ENCODE measurements at regions not wholly inside any gene's neighbourhood (a gene's known extent, or its start where the extent isn't known, plus 50 kb on each side); places are given as distances from the start of the nearest gene placed in this dataset.
A peak's percentile ranks its signal among the peaks of the same experiment; 100 is the strongest.
"Not testable (repeated sequence)": the region's sequence is repeated elsewhere in the genome, so short reads cannot be mapped to it uniquely, and the experiment has no call there.

- peaks cover 2% of the 10 kb centered on the region for H3K36me3 Mint-ChIP-seq
- no peaks in the 10 kb centered on the region for H3K27me3 Mint-ChIP-seq
- no peak overlapping the region for H3K4me3 Mint-ChIP-seq
- DNase-seq (ENCODE audit: low spot score in 2 of 2) (no peak), ATAC-seq (ENCODE audit: low read depth) (no peak)
- H3K4me1 Mint-ChIP-seq: no peaks in the 10 kb centered on the region
- peaks cover 11% of the 10 kb centered on the region for H3K9me3 Mint-ChIP-seq
- no peak overlapping the region for H3K27ac Mint-ChIP-seq
These were observed 309.2 kb upstream of the DDI1 start for GRCh38 chr11:103727262-103727661.

GRCh38 chr11:103729617-103730016 is 306.8 kb upstream of the DDI1 start:
- no peak overlapping the region for H3K4me3 Mint-ChIP-seq
- ATAC-seq (ENCODE audit: low read depth): no peak
- no peaks in the 10 kb centered on the region for H3K4me1 Mint-ChIP-seq
- no peak overlapping the region for H3K27ac Mint-ChIP-seq
- H3K36me3 Mint-ChIP-seq: peaks cover 2% of the 10 kb centered on the region
- peaks cover 1% of the 10 kb centered on the region for H3K27me3 Mint-ChIP-seq
- H3K9me3 Mint-ChIP-seq: peaks cover 11% of the 10 kb centered on the region
- no peak for DNase-seq (ENCODE audit: low spot score in 2 of 2)

- peaks cover 2% of the 10 kb centered on the region for H3K36me3 Mint-ChIP-seq
- H3K27me3 Mint-ChIP-seq: peaks cover 1% of the 10 kb centered on the region
- no peak overlapping the region for H3K27ac Mint-ChIP-seq
- peaks cover 11% of the 10 kb centered on the region for H3K9me3 Mint-ChIP-seq
- no peaks in the 10 kb centered on the region for H3K4me1 Mint-ChIP-seq
- no peak for ATAC-seq (ENCODE audit: low read depth)
- H3K4me3 Mint-ChIP-seq: no peak overlapping the region
- DNase-seq (ENCODE audit: low spot score in 2 of 2): no peak
These were observed 306.1 kb upstream of the DDI1 start for GRCh38 chr11:103730131-103730940.

- DNase-seq (ENCODE audit: low spot score in 2 of 2): no peak
These were observed 304.8 kb upstream of the DDI1 start for GRCh38 chr11:103731670-103732069.

GRCh38 chr11:103733889-103734288 is 302.6 kb upstream of the DDI1 start:
- no peaks in the 10 kb centered on the region for H3K36me3 Mint-ChIP-seq
- no peaks in the 10 kb centered on the region for H3K4me1 Mint-ChIP-seq
- DNase-seq (ENCODE audit: low spot score in 2 of 2): no peak
- H3K9me3 Mint-ChIP-seq: no peaks in the 10 kb centered on the region
- H3K4me3 Mint-ChIP-seq: no peak overlapping the region
- peaks cover 1% of the 10 kb centered on the region for H3K27me3 Mint-ChIP-seq
- ATAC-seq (ENCODE audit: low read depth): no peak
- H3K27ac Mint-ChIP-seq: no peak overlapping the region

More at GRCh38 chr11:103731670-103732069, 304.8 kb upstream of the DDI1 start:
- no peaks in the 10 kb centered on the region for H3K4me1 Mint-ChIP-seq
- H3K4me3 Mint-ChIP-seq: no peak overlapping the region
- ATAC-seq (ENCODE audit: low read depth): no peak
- H3K36me3 Mint-ChIP-seq: no peaks in the 10 kb centered on the region
- H3K27ac Mint-ChIP-seq: no peak overlapping the region
- peaks cover 7% of the 10 kb centered on the region for H3K9me3 Mint-ChIP-seq
- H3K27me3 Mint-ChIP-seq: peaks cover 1% of the 10 kb centered on the region

GRCh38 chr11:103735497-103736032 is 300.9 kb upstream of the DDI1 start:
- Mint-ChIP-seq H3K27ac (no peak overlapping the region), H3K4me1 (no peaks in the 10 kb centered on the region), H3K27me3 (peaks cover 1% of the 10 kb centered on the region), H3K36me3 (no peaks in the 10 kb centered on the region), H3K9me3 (no peaks in the 10 kb centered on the region), H3K4me3 (no peak overlapping the region)
- no peak for ATAC-seq (ENCODE audit: low read depth)
- DNase-seq (ENCODE audit: low spot score in 2 of 2): no peak

GRCh38 chr11:103736315-103737036 is 300.0 kb upstream of the DDI1 start:
- ATAC-seq (ENCODE audit: low read depth) (no peak), DNase-seq (ENCODE audit: low spot score in 2 of 2) (no peak)
- Mint-ChIP-seq H3K9me3 (no peaks in the 10 kb centered on the region), H3K36me3 (no peaks in the 10 kb centered on the region), H3K27ac (no peak overlapping the region), H3K4me1 (no peaks in the 10 kb centered on the region), H3K4me3 (no peak overlapping the region), H3K27me3 (peaks cover 1% of the 10 kb centered on the region)

- H3K27ac Mint-ChIP-seq: no peak overlapping the region
- no peaks in the 10 kb centered on the region for H3K36me3 Mint-ChIP-seq
- H3K9me3 Mint-ChIP-seq: no peaks in the 10 kb centered on the region
- no peak overlapping the region for H3K4me3 Mint-ChIP-seq
- DNase-seq (ENCODE audit: low spot score in 2 of 2): no peak
- peaks cover 1% of the 10 kb centered on the region for H3K27me3 Mint-ChIP-seq
- no peaks in the 10 kb centered on the region for H3K4me1 Mint-ChIP-seq
- no peak for ATAC-seq (ENCODE audit: low read depth)
These were observed 299.3 kb upstream of the DDI1 start for GRCh38 chr11:103737037-103737622.

GRCh38 chr11:103737747-103738146 is 298.7 kb upstream of the DDI1 start:
- Mint-ChIP-seq H3K27me3 (peaks cover 1% of the 10 kb centered on the region), H3K27ac (no peak overlapping the region), H3K4me1 (no peaks in the 10 kb centered on the region), H3K4me3 (no peak overlapping the region), H3K36me3 (no peaks in the 10 kb centered on the region), H3K9me3 (no peaks in the 10 kb centered on the region)
- ATAC-seq (ENCODE audit: low read depth): no peak
- no peak for DNase-seq (ENCODE audit: low spot score in 2 of 2)

GRCh38 chr11:103739074-103739796 is 297.2 kb upstream of the DDI1 start:
- H3K4me3 Mint-ChIP-seq: peak overlapping the region; percentile 79
- not testable (repeated sequence) for H3K27ac Mint-ChIP-seq; H3K27me3 Mint-ChIP-seq; H3K9me3 Mint-ChIP-seq; ATAC-seq (ENCODE audit: low read depth); H3K4me1 Mint-ChIP-seq; DNase-seq (ENCODE audit: low spot score in 2 of 2); H3K36me3 Mint-ChIP-seq

- Mint-ChIP-seq H3K36me3 (no peaks in the 10 kb centered on the region), H3K4me3 (no peak overlapping the region), H3K4me1 (peaks cover 8% of the 10 kb centered on the region), H3K27ac (no peak overlapping the region), H3K9me3 (no peaks in the 10 kb centered on the region), H3K27me3 (no peaks in the 10 kb centered on the region)
- peak; percentile 49 for ATAC-seq (ENCODE audit: low read depth)
- DNase-seq (ENCODE audit: low spot score in 2 of 2): no peak
These were observed 291.8 kb upstream of the DDI1 start for GRCh38 chr11:103744496-103745153.

- H3K4me3 Mint-ChIP-seq: no peak overlapping the region
- no peak for DNase-seq (ENCODE audit: low spot score in 2 of 2)
- no peaks in the 10 kb centered on the region for H3K36me3 Mint-ChIP-seq
- ATAC-seq (ENCODE audit: low read depth): no peak
- H3K4me1 Mint-ChIP-seq: peaks cover 6% of the 10 kb centered on the region
- H3K27me3 Mint-ChIP-seq: peaks cover 10% of the 10 kb centered on the region
- H3K27ac Mint-ChIP-seq: no peak overlapping the region
- no peaks in the 10 kb centered on the region for H3K9me3 Mint-ChIP-seq
These were observed 287.3 kb upstream of the DDI1 start for GRCh38 chr11:103749158-103749557.

- Mint-ChIP-seq H3K4me1 (no peaks in the 10 kb centered on the region), H3K4me3 (no peak overlapping the region), H3K36me3 (no peaks in the 10 kb centered on the region), H3K27ac (no peak overlapping the region), H3K9me3 (peaks cover 3% of the 10 kb centered on the region), H3K27me3 (no peaks in the 10 kb centered on the region)
- ATAC-seq (ENCODE audit: low read depth): no peak
- no peak for DNase-seq (ENCODE audit: low spot score in 2 of 2)
These were observed 267.6 kb upstream of the DDI1 start for GRCh38 chr11:103768816-103769215.

Data from memory B cell (primary cell).